NCI-H128 (cell line): ENCODE measurements at regions not wholly inside any gene's neighbourhood (a gene's known extent, or its start where the extent isn't known, plus 50 kb on each side); places are given as distances from the start of the nearest gene placed in this dataset.

Experiments
- DNase-seq: peaks from one replicate; lab custom pipeline; 2025; ENCODE audit not compliant: unreplicated experiment; lab: John Stamatoyannopoulos, UW

DNA sequence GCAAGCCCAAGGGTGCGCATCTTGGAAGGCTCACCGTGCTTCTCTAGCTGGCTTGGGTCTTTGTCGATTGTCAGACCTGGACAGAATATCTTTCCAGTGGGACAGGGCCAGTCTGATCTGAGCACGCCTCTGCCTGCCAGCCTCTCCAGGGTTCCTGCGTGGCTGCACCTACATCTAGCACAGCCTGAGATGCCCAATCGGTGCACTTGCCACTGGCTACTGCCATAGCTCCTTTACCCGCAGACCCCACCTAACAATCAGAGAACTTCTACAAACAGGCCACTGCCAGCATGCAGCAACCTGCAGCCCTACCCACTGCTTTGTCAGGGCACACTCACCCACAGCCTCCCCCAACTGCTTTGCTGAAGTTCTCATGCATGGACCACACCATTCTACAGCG is 56.7 kb upstream of the PHACTR3 start:
- no peak for DNase-seq
